Astrocyte (in vitro differentiated cells and primary cell): ENCODE measurements at regions not wholly inside any gene's neighbourhood (a gene's known extent, or its start where the extent isn't known, plus 50 kb on each side); places are given as distances from the start of the nearest gene placed in this dataset.
"Not testable (repeated sequence)": the region's sequence is repeated elsewhere in the genome, so short reads cannot be mapped to it uniquely, and the experiment has no call there.

Experiments
- DNase-seq: peaks from one replicate; pipeline ENCODE4 v3.0.0-alpha.2; 2010; ENCODE audit warnings: low read depth
- FAIRE-seq: peaks from 2 replicates; lab custom pipeline; 2011; peaks lifted over from hg19 to GRCh38; lab: Jason Lieb, UNC
- H2AFZ ChIP-seq: 2 replicates; pipeline ENCODE4 v1.6.0; 2012; ENCODE audit warnings: low read depth, low read length, inconsistent platforms
- H3K27ac ChIP-seq: 2 replicates; pipeline ENCODE4 v1.5.1; 2011; ENCODE audit warnings: low read depth, low read length, inconsistent platforms
- H3K27me3 ChIP-seq: 2 replicates; pipeline ENCODE4 v1.6.0; 2011; ENCODE audit warnings: low read length, inconsistent platforms; ENCODE audit not compliant: insufficient read depth
- H3K36me3 ChIP-seq: 2 replicates; pipeline ENCODE4 v1.5.1; 2011; ENCODE audit warnings: low read length, inconsistent platforms; ENCODE audit not compliant: insufficient read depth
- H3K4me1 ChIP-seq: 2 replicates; pipeline ENCODE4 v1.5.1; 2011; ENCODE audit warnings: low read length, inconsistent platforms; ENCODE audit not compliant: insufficient read depth
- H3K4me2 ChIP-seq: 2 replicates; pipeline ENCODE4 v1.6.0; 2012; ENCODE audit warnings: low read length, inconsistent platforms
- H3K4me3 ChIP-seq: 2 replicates; pipeline ENCODE4 v1.5.1; 2011; ENCODE audit warnings: low read depth, mild to moderate bottlenecking, low read length, inconsistent platforms; ENCODE audit not compliant: insufficient read depth
- H3K79me2 ChIP-seq: 2 replicates; pipeline ENCODE4 v1.6.0; 2012; ENCODE audit warnings: mild to moderate bottlenecking, low read length, inconsistent platforms; ENCODE audit not compliant: insufficient read depth
- H3K9ac ChIP-seq: 2 replicates; pipeline ENCODE4 v1.6.0; 2012; ENCODE audit warnings: mild to moderate bottlenecking, low read length, inconsistent platforms
- H3K9me3 ChIP-seq: 2 replicates; pipeline ENCODE4 v1.5.1; 2012; ENCODE audit warnings: low read depth, mild to moderate bottlenecking, low read length, inconsistent platforms; ENCODE audit not compliant: insufficient read depth
- H4K20me1 ChIP-seq: 2 replicates; pipeline ENCODE4 v1.6.0; 2012; ENCODE audit warnings: low read length, inconsistent platforms; ENCODE audit not compliant: insufficient read depth
- H3K27ac Mint-ChIP-seq: one replicate; pipeline ENCODE4 v1.8.0; 2021; ENCODE audit warnings: mild to moderate bottlenecking, mixed read lengths; ENCODE audit not compliant: unreplicated experiment
- H3K27me3 Mint-ChIP-seq: one replicate; pipeline ENCODE4 v1.8.0; 2021; ENCODE audit warnings: low read depth, mixed read lengths; ENCODE audit not compliant: unreplicated experiment
- H3K36me3 Mint-ChIP-seq: one replicate; pipeline ENCODE4 v1.8.0; 2021; ENCODE audit warnings: low read depth, mixed read lengths; ENCODE audit not compliant: unreplicated experiment
- H3K4me1 Mint-ChIP-seq: one replicate; pipeline ENCODE4 v1.8.0; 2021; ENCODE audit warnings: low read depth, mixed read lengths; ENCODE audit not compliant: unreplicated experiment
- H3K4me3 Mint-ChIP-seq: one replicate; pipeline ENCODE4 v1.8.0; 2021; ENCODE audit warnings: mild to moderate bottlenecking, moderate library complexity, mixed read lengths; ENCODE audit not compliant: unreplicated experiment
- H3K9me3 Mint-ChIP-seq: one replicate; pipeline ENCODE4 v1.8.0; 2021; ENCODE audit warnings: mild to moderate bottlenecking, mixed read lengths; ENCODE audit not compliant: unreplicated experiment
- EZH2 ChIP-seq: IDR thresholded peaks from 2 replicates; pipeline ENCODE4 v1.6.1; 2012; ENCODE audit warnings: mild to moderate bottlenecking, low read length, inconsistent platforms; ENCODE audit not compliant: insufficient read depth
- TF ChIP-seq, protein P1 (sequence below): IDR thresholded peaks from 2 replicates; pipeline ENCODE4 v1.5.1; 2011; ENCODE audit warnings: low read depth, mild to moderate bottlenecking, inconsistent platforms, low read length, moderate library complexity; ENCODE audit not compliant: insufficient read depth

- FAIRE-seq (no peak), DNase-seq (peak; percentile 10)
- H3K4me2 ChIP-seq: no peak overlapping the region
- no peaks in the 10 kb centered on the region for H4K20me1 ChIP-seq
- no peaks in the 10 kb centered on the region for H3K36me3 ChIP-seq
- H3K9ac ChIP-seq: no peak overlapping the region
- H3K36me3 Mint-ChIP-seq: no peaks in the 10 kb centered on the region
- H3K4me1 ChIP-seq: no peaks in the 10 kb centered on the region
- H3K4me3 ChIP-seq: no peak overlapping the region
- TF ChIP-seq, protein P1, sequence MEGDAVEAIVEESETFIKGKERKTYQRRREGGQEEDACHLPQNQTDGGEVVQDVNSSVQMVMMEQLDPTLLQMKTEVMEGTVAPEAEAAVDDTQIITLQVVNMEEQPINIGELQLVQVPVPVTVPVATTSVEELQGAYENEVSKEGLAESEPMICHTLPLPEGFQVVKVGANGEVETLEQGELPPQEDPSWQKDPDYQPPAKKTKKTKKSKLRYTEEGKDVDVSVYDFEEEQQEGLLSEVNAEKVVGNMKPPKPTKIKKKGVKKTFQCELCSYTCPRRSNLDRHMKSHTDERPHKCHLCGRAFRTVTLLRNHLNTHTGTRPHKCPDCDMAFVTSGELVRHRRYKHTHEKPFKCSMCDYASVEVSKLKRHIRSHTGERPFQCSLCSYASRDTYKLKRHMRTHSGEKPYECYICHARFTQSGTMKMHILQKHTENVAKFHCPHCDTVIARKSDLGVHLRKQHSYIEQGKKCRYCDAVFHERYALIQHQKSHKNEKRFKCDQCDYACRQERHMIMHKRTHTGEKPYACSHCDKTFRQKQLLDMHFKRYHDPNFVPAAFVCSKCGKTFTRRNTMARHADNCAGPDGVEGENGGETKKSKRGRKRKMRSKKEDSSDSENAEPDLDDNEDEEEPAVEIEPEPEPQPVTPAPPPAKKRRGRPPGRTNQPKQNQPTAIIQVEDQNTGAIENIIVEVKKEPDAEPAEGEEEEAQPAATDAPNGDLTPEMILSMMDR: no peak
- TF ChIP-seq EZH2: no peak
- H3K4me1 Mint-ChIP-seq: no peaks in the 10 kb centered on the region
- no peak overlapping the region for H3K27ac Mint-ChIP-seq
- H3K27me3 ChIP-seq: no peaks in the 10 kb centered on the region
- H3K79me2 ChIP-seq: no peaks in the 10 kb centered on the region
- H3K9me3 ChIP-seq: no peaks in the 10 kb centered on the region
- no peaks in the 10 kb centered on the region for H3K27me3 Mint-ChIP-seq
- no peak overlapping the region for H2AFZ ChIP-seq
- no peak overlapping the region for H3K27ac ChIP-seq
- H3K4me3 Mint-ChIP-seq: no peak overlapping the region
- H3K9me3 Mint-ChIP-seq: no peaks in the 10 kb centered on the region
Observed at GRCh38 chr12:59429766-59430165, 166.1 kb upstream of the SLC16A7 start.

GRCh38 chr12:59425798-59426197 lies 170.0 kb upstream of the SLC16A7 start:
- Mint-ChIP-seq H3K27me3 (no peaks in the 10 kb centered on the region), H3K36me3 (no peaks in the 10 kb centered on the region), H3K9me3 (no peaks in the 10 kb centered on the region), H3K4me1 (peaks cover 6% of the 10 kb centered on the region), H3K27ac (no peak overlapping the region), H3K4me3 (no peak overlapping the region)
- FAIRE-seq (no peak), DNase-seq (no peak)
- Histone ChIP-seq H3K27ac (no peak overlapping the region), H4K20me1 (no peaks in the 10 kb centered on the region), H3K27me3 (no peaks in the 10 kb centered on the region), H3K4me2 (no peak overlapping the region), H3K4me3 (no peak overlapping the region), H3K4me1 (no peaks in the 10 kb centered on the region), H3K36me3 (no peaks in the 10 kb centered on the region), H3K9ac (no peak overlapping the region), H2AFZ (no peak overlapping the region), H3K79me2 (no peaks in the 10 kb centered on the region), H3K9me3 (no peaks in the 10 kb centered on the region)
- TF ChIP-seq, protein P1: no peak
- TF ChIP-seq EZH2: no peak

GRCh38 chr12:59424666-59425065 lies 171.2 kb upstream of the SLC16A7 start:
- H3K4me1 Mint-ChIP-seq, DNase-seq, H3K27ac Mint-ChIP-seq, H3K27ac ChIP-seq, FAIRE-seq, H3K4me3 Mint-ChIP-seq, H3K4me1 ChIP-seq, H4K20me1 ChIP-seq, H3K36me3 ChIP-seq, H2AFZ ChIP-seq, H3K9ac ChIP-seq, H3K4me2 ChIP-seq, H3K79me2 ChIP-seq, H3K4me3 ChIP-seq, H3K27me3 ChIP-seq, H3K9me3 ChIP-seq, H3K36me3 Mint-ChIP-seq, H3K27me3 Mint-ChIP-seq, H3K9me3 Mint-ChIP-seq: not testable (repeated sequence)
